ENCODE measurements at regions not wholly inside any gene's neighbourhood (a gene's known extent, or its start where the extent isn't known, plus 50 kb on each side); places are given as distances from the start of the nearest gene placed in this dataset.

DNA sequence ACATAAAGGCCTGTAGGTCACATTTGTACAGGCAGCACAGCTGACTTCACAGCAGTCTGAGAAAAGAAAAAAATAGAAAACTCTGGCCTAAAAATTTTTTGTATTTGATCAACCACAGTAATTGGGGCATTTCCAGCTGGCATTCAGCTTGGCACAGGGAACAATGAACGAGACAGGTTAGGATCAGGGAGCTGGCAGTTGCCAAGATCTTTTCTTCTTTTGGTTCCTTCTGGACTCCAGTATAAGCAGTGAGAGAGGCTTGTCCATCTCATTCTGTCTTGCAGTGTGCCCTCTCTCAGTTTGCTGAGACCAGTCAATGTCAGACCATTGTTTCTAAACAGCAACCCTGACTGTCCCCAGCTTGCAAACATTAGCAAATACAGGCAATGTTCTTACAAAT lies 601.1 kb downstream of the TLR4 start:
- Histone ChIP-seq H3K9me3 (ENCODE audit: low read depth, low read length) (no peaks in the 10 kb centered on the region), H3K36me3 (ENCODE audit: insufficient read depth, low read length) (no peaks in the 10 kb centered on the region), H3K4me1 (ENCODE audit: insufficient read depth, low read length) (no peaks in the 10 kb centered on the region), H3K79me2 (ENCODE audit: insufficient read depth, low read length) (no peaks in the 10 kb centered on the region), H3K27ac (ENCODE audit: low read depth, low read length) (no peak overlapping the region), H2AFZ (ENCODE audit: low read length) (no peak overlapping the region), H4K20me1 (ENCODE audit: insufficient read depth, low read length) (no peaks in the 10 kb centered on the region), H3K4me2 (ENCODE audit: insufficient read depth, low read length) (no peak overlapping the region), H3K27me3 (ENCODE audit: insufficient read depth, low read length) (no peaks in the 10 kb centered on the region), H3K4me3 (ENCODE audit: insufficient read depth, low read length) (no peak overlapping the region)
- no peak for DNase-seq (ENCODE audit: insufficient read length, low spot score, missing footprints)
- TF ChIP-seq, protein P1, sequence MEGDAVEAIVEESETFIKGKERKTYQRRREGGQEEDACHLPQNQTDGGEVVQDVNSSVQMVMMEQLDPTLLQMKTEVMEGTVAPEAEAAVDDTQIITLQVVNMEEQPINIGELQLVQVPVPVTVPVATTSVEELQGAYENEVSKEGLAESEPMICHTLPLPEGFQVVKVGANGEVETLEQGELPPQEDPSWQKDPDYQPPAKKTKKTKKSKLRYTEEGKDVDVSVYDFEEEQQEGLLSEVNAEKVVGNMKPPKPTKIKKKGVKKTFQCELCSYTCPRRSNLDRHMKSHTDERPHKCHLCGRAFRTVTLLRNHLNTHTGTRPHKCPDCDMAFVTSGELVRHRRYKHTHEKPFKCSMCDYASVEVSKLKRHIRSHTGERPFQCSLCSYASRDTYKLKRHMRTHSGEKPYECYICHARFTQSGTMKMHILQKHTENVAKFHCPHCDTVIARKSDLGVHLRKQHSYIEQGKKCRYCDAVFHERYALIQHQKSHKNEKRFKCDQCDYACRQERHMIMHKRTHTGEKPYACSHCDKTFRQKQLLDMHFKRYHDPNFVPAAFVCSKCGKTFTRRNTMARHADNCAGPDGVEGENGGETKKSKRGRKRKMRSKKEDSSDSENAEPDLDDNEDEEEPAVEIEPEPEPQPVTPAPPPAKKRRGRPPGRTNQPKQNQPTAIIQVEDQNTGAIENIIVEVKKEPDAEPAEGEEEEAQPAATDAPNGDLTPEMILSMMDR (IDR thresholded peaks at IDR 0.05; ENCODE audit: extremely low read depth, low read depth, low read length), result no peak

DNA sequence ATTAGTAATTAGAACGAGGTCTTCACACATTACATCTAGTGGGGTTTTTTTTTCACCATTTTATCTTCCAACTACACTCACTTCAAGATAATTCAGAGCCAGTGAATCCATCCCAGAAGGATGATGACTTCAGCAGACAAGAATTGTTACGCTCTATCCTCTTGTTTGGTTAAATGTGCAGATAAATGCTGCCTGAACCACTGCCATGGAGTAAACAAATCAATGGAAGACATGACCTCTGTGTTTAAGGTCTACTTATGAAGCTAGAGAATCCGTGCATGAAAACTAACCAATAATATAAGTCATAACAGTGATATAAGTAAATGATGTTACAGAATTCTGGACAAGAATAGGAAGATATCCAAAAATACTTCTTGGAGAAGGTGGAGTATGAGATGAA lies 602.6 kb downstream of the TLR4 start:
- Histone ChIP-seq H3K27me3 (ENCODE audit: insufficient read depth, low read length) (no peaks in the 10 kb centered on the region), H3K36me3 (ENCODE audit: insufficient read depth, low read length) (no peaks in the 10 kb centered on the region), H4K20me1 (ENCODE audit: insufficient read depth, low read length) (no peaks in the 10 kb centered on the region), H3K4me2 (ENCODE audit: insufficient read depth, low read length) (no peak overlapping the region), H3K4me1 (ENCODE audit: insufficient read depth, low read length) (no peaks in the 10 kb centered on the region), H3K79me2 (ENCODE audit: insufficient read depth, low read length) (no peaks in the 10 kb centered on the region), H2AFZ (ENCODE audit: low read length) (no peak overlapping the region), H3K27ac (ENCODE audit: low read depth, low read length) (no peak overlapping the region), H3K9me3 (ENCODE audit: low read depth, low read length) (no peaks in the 10 kb centered on the region), H3K4me3 (ENCODE audit: insufficient read depth, low read length) (no peak overlapping the region)
- no peak for DNase-seq (ENCODE audit: insufficient read length, low spot score, missing footprints)
- TF ChIP-seq, protein P1 (IDR thresholded peaks at IDR 0.05; ENCODE audit: extremely low read depth, low read depth, low read length), result no peak

DNA sequence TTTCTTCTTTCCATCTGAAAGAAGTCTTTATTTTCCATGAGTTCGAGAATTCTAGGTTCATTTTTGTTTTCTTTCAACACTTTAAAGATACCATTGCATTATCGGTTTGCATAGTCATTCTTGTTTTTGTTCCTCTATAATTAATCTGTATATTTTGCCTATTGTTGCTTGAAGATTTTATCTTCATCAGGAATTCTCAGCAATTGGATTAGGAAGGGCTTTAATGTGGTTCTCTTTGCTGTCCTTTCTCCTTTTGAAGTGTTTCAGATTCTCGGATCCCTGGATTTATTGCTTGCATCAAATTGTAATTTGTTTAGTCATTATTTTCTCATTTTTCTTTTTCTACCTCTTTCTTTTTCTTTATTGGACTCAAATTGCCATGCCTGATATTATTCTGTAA lies 609.8 kb downstream of the TLR4 start:
- TF ChIP-seq, protein P1 (IDR thresholded peaks at IDR 0.05; ENCODE audit: extremely low read depth, low read depth, low read length), result no peak
- no peaks in the 10 kb centered on the region for H4K20me1 ChIP-seq (ENCODE audit: insufficient read depth, low read length)

DNA sequence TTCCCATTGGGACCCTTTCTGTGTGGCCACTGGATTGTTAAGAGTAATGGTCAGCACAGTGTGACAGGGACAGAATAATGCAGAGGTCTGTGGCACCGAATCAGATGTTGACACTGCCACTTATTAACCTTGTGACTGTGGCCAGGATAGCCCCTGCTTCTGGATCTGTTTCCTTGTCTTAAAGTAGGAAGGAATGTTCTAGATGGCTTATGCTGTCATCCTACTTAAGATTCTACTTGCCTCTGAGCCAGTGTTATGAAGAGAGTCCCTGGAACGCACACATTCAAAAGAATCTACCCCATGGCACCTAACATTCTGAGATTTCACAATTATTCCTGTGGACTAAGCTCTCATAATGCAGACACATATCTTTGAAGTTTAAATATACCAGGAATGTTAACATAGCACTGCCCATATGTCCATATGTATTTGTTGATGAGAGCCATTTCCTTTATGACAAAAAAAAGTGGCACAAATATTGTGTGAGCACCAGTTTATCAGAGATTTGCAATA lies 612.7 kb downstream of the TLR4 start:
- no peaks in the 10 kb centered on the region for H3K36me3 ChIP-seq (ENCODE audit: insufficient read depth, low read length)

More for the DNA sequence above, 609.8 kb downstream of the TLR4 start:
- Histone ChIP-seq H3K9me3 (ENCODE audit: low read depth, low read length) (no peaks in the 10 kb centered on the region), H3K79me2 (ENCODE audit: insufficient read depth, low read length) (no peaks in the 10 kb centered on the region), H3K4me1 (ENCODE audit: insufficient read depth, low read length) (no peaks in the 10 kb centered on the region), H2AFZ (ENCODE audit: low read length) (no peak overlapping the region), H3K27ac (ENCODE audit: low read depth, low read length) (no peak overlapping the region), H3K4me3 (ENCODE audit: insufficient read depth, low read length) (no peak overlapping the region), H3K27me3 (ENCODE audit: insufficient read depth, low read length) (no peaks in the 10 kb centered on the region), H3K36me3 (ENCODE audit: insufficient read depth, low read length) (no peaks in the 10 kb centered on the region), H3K4me2 (ENCODE audit: insufficient read depth, low read length) (no peak overlapping the region)
- DNase-seq (ENCODE audit: insufficient read length, low spot score, missing footprints), result no peak

More for the DNA sequence above, 612.7 kb downstream of the TLR4 start:
- Histone ChIP-seq H3K4me2 (ENCODE audit: insufficient read depth, low read length) (no peak overlapping the region), H3K27me3 (ENCODE audit: insufficient read depth, low read length) (no peaks in the 10 kb centered on the region), H3K9me3 (ENCODE audit: low read depth, low read length) (no peaks in the 10 kb centered on the region), H3K27ac (ENCODE audit: low read depth, low read length) (no peak overlapping the region), H3K4me1 (ENCODE audit: insufficient read depth, low read length) (no peaks in the 10 kb centered on the region), H3K4me3 (ENCODE audit: insufficient read depth, low read length) (no peak overlapping the region), H4K20me1 (ENCODE audit: insufficient read depth, low read length) (no peaks in the 10 kb centered on the region), H2AFZ (ENCODE audit: low read length) (no peak overlapping the region), H3K79me2 (ENCODE audit: insufficient read depth, low read length) (no peaks in the 10 kb centered on the region)
- no peak for DNase-seq (ENCODE audit: insufficient read length, low spot score, missing footprints)
- TF ChIP-seq, protein P1 (IDR thresholded peaks at IDR 0.05; ENCODE audit: extremely low read depth, low read depth, low read length), result no peak
